HFF-Myc (cell line): ENCODE measurements at regions not wholly inside any gene's neighbourhood (a gene's known extent, or its start where the extent isn't known, plus 50 kb on each side); places are given as distances from the start of the nearest gene placed in this dataset.
A peak's percentile ranks its signal among the peaks of the same experiment; 100 is the strongest.
"Not testable (repeated sequence)": the region's sequence is repeated elsewhere in the genome, so short reads cannot be mapped to it uniquely, and the experiment has no call there.

Experiments used
- DNase-seq: peaks from one replicate; pipeline ENCODE4 v3.0.0-alpha.2; 2011; ENCODE audit warnings: low read depth; ENCODE audit errors: extremely low read depth
- H3K4me3 ChIP-seq: replicated peaks from 2 replicates; pipeline ENCODE4 v1.5.1; 2011; ENCODE audit warnings: low read depth, mild to moderate bottlenecking, control low read depth, low read length
- TF ChIP-seq, protein P1 (sequence below): IDR thresholded peaks from 2 replicates; pipeline ENCODE4 v1.5.1; 2012; ENCODE audit warnings: mild to moderate bottlenecking, low read depth, low read length, control low read depth; ENCODE audit errors: missing control alignments

DNA sequence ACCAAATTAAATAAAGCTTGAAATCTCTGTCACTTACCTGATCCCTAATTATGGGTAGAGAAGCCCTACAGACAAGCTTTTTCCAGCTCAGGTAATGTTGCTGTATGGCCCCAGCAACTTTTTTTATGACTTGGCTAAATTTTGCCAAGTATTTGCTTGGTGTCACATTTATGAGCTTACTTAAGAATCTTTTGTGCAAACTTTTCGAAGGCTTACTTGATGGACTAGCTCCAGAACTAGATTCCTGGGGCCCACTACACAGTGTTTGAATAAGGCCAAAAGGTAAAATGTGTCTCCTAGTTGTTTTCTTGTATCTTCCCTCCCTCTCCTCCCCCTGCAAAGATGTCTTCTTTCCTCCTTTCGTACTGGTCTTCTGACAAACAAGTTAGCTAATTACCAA is 257.9 kb downstream of the OSR1 start:
- no peak overlapping the region for H3K4me3 ChIP-seq
- no peak for DNase-seq
- TF ChIP-seq, protein P1, sequence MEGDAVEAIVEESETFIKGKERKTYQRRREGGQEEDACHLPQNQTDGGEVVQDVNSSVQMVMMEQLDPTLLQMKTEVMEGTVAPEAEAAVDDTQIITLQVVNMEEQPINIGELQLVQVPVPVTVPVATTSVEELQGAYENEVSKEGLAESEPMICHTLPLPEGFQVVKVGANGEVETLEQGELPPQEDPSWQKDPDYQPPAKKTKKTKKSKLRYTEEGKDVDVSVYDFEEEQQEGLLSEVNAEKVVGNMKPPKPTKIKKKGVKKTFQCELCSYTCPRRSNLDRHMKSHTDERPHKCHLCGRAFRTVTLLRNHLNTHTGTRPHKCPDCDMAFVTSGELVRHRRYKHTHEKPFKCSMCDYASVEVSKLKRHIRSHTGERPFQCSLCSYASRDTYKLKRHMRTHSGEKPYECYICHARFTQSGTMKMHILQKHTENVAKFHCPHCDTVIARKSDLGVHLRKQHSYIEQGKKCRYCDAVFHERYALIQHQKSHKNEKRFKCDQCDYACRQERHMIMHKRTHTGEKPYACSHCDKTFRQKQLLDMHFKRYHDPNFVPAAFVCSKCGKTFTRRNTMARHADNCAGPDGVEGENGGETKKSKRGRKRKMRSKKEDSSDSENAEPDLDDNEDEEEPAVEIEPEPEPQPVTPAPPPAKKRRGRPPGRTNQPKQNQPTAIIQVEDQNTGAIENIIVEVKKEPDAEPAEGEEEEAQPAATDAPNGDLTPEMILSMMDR: no peak

DNA sequence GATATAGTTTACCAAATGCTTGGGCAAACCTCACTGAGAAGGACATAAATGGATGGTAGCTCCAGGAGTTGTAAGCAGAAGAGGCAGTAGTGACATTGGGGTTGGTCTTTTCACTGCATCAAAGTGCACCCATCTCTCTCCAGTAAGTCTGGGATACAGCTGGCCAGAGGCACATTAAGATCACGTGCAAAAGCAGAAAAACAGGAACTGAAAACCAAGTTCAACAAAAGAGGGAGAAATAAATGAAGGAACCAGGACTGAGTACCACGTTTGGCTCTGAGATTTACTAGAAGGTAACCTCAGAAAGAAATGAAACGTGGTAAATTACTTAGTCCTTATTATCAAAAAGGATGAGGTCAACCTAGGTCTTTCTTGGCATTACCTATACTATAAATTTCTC is 259.2 kb downstream of the OSR1 start:
- DNase-seq: no peak
- H3K4me3 ChIP-seq: no peak overlapping the region
- TF ChIP-seq, protein P1: no peak

DNA sequence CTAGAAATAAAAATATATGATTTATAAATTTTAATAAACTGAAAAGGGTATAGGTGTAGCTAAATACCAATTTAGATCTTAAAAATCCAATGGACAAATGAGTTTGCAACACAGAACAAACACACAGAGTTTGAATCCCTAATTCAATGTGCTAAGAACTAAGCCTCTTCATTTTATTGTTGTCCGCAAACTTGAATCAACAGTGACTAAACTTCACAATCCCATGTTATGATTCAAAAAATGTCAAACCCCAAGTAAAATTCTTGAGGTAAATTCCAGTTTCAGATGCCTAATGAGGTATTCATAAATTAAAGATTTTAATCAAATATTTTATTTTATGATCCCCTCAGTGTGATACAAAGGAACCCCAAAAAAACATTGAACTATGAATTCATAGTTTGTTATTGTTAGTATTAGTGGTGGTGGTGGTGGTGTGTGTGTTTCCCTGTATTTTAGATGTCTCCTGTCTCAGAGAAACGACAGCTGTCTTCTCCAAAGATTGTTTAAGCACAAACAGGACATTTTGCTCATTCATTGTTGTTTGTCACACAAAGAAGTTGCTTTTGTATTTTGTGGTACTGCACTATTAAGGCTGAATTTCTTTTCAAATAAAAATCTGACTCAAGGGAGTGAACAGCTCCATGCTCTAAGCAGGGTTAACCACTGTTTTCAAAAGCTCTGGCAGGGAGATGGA is 259.8 kb downstream of the OSR1 start:
- no peak for DNase-seq
- TF ChIP-seq, protein P1: no peak
- H3K4me3 ChIP-seq: no peak overlapping the region

GRCh38 chr2:19089476-19089875 is 268.9 kb downstream of the OSR1 start:
- not testable (repeated sequence) for H3K4me3 ChIP-seq, DNase-seq

- DNase-seq: no peak
- H3K4me3 ChIP-seq: no peak overlapping the region
- TF ChIP-seq, protein P1: no peak
These were observed 272.2 kb downstream of the OSR1 start for GRCh38 chr2:19086231-19086651.

- H3K4me3 ChIP-seq: no peak overlapping the region
- no peak for DNase-seq
- TF ChIP-seq, protein P1: no peak
These were observed 279.7 kb downstream of the OSR1 start for GRCh38 chr2:19078709-19079108.

- H3K4me3 ChIP-seq: no peak overlapping the region
- peak; percentile 82 for DNase-seq
- TF ChIP-seq, protein P1: no peak
These were observed 284.9 kb downstream of the OSR1 start for GRCh38 chr2:19073522-19073921.
